GM12873 (cell line): ENCODE measurements at regions not wholly inside any gene's neighbourhood (a gene's known extent, or its start where the extent isn't known, plus 50 kb on each side); places are given as distances from the start of the nearest gene placed in this dataset.

Experiments
- TF ChIP-seq, protein P1 (sequence below): IDR thresholded peaks from 2 replicates; pipeline ENCODE4 v1.5.1; 2012; ENCODE audit warnings: low read depth, mild to moderate bottlenecking, moderate library complexity, low read length, control low read depth; ENCODE audit not compliant: insufficient read depth; ENCODE audit errors: missing control alignments

- TF ChIP-seq, protein P1, sequence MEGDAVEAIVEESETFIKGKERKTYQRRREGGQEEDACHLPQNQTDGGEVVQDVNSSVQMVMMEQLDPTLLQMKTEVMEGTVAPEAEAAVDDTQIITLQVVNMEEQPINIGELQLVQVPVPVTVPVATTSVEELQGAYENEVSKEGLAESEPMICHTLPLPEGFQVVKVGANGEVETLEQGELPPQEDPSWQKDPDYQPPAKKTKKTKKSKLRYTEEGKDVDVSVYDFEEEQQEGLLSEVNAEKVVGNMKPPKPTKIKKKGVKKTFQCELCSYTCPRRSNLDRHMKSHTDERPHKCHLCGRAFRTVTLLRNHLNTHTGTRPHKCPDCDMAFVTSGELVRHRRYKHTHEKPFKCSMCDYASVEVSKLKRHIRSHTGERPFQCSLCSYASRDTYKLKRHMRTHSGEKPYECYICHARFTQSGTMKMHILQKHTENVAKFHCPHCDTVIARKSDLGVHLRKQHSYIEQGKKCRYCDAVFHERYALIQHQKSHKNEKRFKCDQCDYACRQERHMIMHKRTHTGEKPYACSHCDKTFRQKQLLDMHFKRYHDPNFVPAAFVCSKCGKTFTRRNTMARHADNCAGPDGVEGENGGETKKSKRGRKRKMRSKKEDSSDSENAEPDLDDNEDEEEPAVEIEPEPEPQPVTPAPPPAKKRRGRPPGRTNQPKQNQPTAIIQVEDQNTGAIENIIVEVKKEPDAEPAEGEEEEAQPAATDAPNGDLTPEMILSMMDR, result no peak
Observed at GRCh38 chr2:128585706-128586105, 267.0 kb upstream of the HS6ST1 start.

GRCh38 chr2:128589681-128590080 is 271.0 kb upstream of the HS6ST1 start:
- TF ChIP-seq, protein P1, result no peak

DNA sequence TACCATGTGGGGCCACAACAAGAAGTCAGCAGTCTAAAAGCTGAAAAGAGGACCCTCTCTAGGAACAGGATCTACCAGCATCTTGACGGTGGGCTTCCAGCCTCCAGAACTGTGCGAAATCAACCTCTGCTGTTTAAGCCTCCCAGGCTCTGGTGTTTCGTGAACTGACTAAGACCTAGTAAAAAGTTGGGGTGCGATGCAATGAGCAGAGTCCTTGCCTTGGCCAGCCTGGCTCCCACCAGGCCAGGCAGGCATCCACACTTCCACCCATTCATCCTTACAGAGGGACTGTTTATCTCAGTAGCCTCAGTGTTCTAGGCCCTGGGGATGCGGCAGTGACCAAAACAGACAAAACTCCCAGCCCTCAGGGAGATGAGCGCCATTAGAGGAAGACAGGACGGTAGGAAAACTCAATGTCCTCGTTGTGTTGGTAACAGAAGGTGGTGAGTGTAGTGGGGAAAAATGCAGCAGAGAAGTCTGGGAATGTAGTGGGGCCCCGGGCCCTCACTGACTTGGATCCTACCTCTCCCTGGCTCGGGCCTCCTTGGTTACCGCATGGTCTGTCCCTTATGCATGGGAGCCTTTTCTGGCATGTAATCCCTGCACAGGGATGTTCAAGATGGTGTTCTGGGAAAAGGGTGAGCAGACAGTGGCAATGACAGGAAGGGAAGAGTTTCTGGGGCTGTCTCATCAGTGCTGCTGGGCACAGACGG is 271.8 kb upstream of the HS6ST1 start:
- TF ChIP-seq, protein P1, result no peak

DNA sequence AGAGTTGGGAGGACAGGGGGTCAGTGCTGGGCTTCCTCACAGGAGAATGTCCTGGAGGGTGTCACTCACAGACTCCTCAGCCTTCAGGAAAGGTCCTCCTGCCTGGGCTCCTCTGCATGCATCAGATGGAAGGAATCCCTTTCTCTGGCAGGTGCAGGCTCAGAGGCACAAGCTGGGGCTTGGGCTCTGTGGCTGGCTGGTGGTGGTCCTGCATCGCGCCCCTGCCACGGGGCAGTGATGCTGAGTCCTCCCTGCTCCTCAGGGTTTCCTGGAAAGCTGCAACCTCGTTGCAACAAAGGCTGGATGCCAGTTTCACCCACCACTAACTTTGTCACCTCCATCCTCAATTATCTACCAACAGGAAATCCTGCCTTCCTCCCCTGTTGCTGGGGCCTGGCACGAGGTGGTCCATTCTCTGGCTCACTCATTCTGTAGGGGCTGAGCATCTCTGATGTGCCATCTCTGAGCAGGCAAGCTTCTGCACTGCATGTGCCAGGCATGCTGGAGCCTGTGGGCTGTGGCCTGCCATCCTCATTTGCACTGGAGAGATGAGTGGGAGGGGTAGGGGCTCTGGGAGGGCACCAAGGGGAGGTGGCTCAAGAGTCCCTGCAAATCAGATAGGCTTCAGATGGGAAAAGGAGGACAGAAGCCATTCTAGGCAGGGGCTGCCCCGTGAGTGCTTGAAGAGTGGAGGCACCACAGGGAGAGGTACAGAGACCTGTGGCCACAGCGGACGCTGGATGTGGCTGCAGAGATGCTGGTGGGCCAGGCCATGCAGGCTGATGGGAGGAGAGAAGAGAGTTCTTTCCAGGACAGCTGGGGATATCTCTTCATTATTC is 272.6 kb upstream of the HS6ST1 start:
- TF ChIP-seq, protein P1, result no peak

- TF ChIP-seq, protein P1, result no peak
Observed at GRCh38 chr2:128591861-128592822, 273.5 kb upstream of the HS6ST1 start.

- TF ChIP-seq, protein P1, result no peak
Observed at GRCh38 chr2:128593518-128593878, 274.8 kb upstream of the HS6ST1 start.
